Prostate gland (tissue), 2 donors: ENCODE measurements at regions not wholly inside any gene's neighbourhood (a gene's known extent, or its start where the extent isn't known, plus 50 kb on each side); places are given as distances from the start of the nearest gene placed in this dataset.

Experiments used
- CTCF ChIP-seq, 4 experiments: fragments of 200-600 bp in 2 of 4; fragments of 450-650 bp in 2 of 4; sonication (generic) in 2 of 4; IDR thresholded peaks; 1 replicate in 3 of 4; 2 replicates in 1 of 4; pipeline ENCODE4 v1.5.1; 2016 to 2019; ENCODE audit warnings: antibody characterized with exemption in 4 of 4, mild to moderate bottlenecking in 2 of 4, moderate library complexity in 2 of 4
- POLR2A ChIP-seq: fragments of 450-650 bp; IDR thresholded peaks from one replicate; pipeline ENCODE4 v1.6.1; 2016; ENCODE audit warnings: antibody characterized with exemption, mild to moderate bottlenecking
- POLR2AphosphoS5 ChIP-seq: sonication (generic); formaldehyde crosslinking; IDR thresholded peaks from one replicate; pipeline ENCODE4 v1.6.1; 2017; ENCODE audit warnings: antibody characterized with exemption

GRCh38 chr2:192559587-192559986 lies 364.9 kb upstream of the TMEFF2 start:
- TF ChIP-seq CTCF (IDR thresholded peaks at IDR 0.05), result no peak
- no peak for TF ChIP-seq POLR2A
- TF ChIP-seq POLR2AphosphoS5, result peak; percentile 55
